Adipocyte (in vitro differentiated cells): ENCODE measurements at regions not wholly inside any gene's neighbourhood (a gene's known extent, or its start where the extent isn't known, plus 50 kb on each side); places are given as distances from the start of the nearest gene placed in this dataset.

Experiments
- DNase-seq: peaks from one replicate; pipeline ENCODE4 v3.0.0-alpha.2; 2015; ENCODE audit warnings: low read depth
- H3K27me3 ChIP-seq: replicated peaks from 2 replicates; pipeline ENCODE4 v1.7.0; 2013; ENCODE audit warnings: mild to moderate bottlenecking, low read length, moderate library complexity; ENCODE audit not compliant: control insufficient read depth, insufficient read depth
- H3K36me3 ChIP-seq: 2 replicates; pipeline ENCODE4 v1.7.0; 2013; ENCODE audit warnings: low read length, mild to moderate bottlenecking, moderate library complexity; ENCODE audit not compliant: control insufficient read depth, insufficient read depth, severe bottlenecking
- H3K4me1 ChIP-seq: 2 replicates; pipeline ENCODE4 v1.7.0; 2013; ENCODE audit warnings: mild to moderate bottlenecking, low read length, moderate library complexity; ENCODE audit not compliant: control insufficient read depth, insufficient read depth
- H3K4me3 ChIP-seq: 2 replicates; pipeline ENCODE4 v1.7.0; 2013; ENCODE audit warnings: mild to moderate bottlenecking, low read length, moderate library complexity
- H3K9ac ChIP-seq: 2 replicates; pipeline ENCODE4 v1.7.0; 2013; ENCODE audit warnings: mild to moderate bottlenecking, low read length, moderate library complexity
- H3K9me3 ChIP-seq: 2 replicates; pipeline ENCODE4 v1.7.0; 2013; ENCODE audit warnings: mild to moderate bottlenecking, low read length, moderate library complexity; ENCODE audit not compliant: control insufficient read depth

DNA sequence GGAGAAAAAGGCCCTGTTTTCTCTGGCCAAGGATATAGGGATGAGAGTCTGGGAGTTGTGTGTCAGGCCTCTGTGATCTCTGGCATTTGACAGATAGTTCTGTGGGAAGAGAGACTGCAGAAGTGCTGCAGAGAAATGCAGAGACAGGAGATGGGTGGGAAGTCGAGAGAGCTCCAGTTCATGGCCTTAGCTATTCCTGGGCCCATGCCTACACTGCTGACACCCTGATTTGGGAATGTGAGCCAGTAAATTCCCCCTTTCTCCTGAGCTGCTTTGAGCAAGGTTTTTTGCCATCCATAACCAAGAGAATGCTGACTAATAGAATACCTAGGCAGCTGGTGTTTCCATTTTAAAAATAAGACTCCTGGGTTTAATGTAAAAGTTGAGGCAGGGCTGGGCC, 59.3 kb downstream of the EBLN2 start:
- DNase-seq: no peak
- no peaks in the 10 kb centered on the region for H3K4me1 ChIP-seq
- no peak overlapping the region for H3K9ac ChIP-seq
- no peak overlapping the region for H3K4me3 ChIP-seq
- no peaks in the 10 kb centered on the region for H3K36me3 ChIP-seq
- H3K9me3 ChIP-seq: no peaks in the 10 kb centered on the region
- peaks cover 2% of the 10 kb centered on the region for H3K27me3 ChIP-seq

DNA sequence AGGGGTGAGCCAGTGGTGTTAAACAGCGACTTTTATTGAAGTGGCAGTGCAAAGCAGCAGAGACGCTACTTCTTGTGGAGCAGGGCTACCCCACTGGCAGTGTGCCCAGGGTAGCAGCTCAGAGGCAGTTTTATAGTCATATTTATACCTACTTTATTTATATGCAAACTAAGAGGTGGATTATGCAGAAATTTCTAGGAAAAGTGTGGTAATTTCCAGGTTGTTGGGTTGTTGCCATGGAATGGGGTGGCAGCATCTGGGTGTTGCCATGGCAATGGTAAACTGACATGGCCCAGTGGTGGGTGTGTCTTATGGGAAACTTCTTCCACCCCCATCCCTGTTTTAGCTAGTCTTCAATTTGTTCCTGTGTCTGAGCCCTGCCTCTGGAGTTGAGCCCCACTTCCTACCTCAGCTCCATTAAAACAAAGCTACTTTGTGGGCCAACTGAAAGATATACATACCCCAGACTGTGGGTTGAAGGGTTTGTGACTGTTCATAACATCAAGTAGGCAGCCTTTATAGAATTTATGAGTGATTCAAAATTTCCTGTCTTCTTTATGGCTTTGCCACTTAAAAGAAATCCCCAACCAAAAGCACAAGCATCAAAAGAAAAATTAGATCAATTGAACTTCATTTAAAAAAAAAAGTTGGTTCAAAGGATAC, 60.3 kb downstream of the EBLN2 start:
- DNase-seq: no peak
- Histone ChIP-seq H3K27me3 (peaks cover 4% of the 10 kb centered on the region), H3K9ac (no peak overlapping the region), H3K36me3 (no peaks in the 10 kb centered on the region), H3K4me3 (no peak overlapping the region), H3K4me1 (no peaks in the 10 kb centered on the region), H3K9me3 (no peaks in the 10 kb centered on the region)

DNA sequence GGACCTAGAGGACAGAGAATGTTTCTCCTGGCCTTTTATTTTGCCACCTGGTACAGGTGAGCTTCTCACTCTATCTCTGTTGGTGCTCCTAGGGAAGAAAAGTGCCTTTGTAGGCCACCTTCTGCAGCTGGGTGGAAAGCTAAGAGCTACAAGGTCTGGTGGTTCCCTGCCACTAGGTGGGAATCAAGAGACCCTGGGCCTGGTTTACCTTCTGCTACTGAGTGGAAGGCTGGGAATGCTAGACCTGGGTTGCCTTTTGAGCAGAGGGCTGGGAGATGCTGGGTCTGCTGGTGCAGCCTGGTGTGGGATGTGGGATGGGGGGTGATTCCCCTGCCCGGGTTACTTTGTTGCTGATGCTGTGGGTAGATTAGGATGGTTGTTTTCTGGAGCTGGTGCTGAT, 72.6 kb downstream of the EBLN2 start:
- H3K4me3 ChIP-seq: no peak overlapping the region
- H3K36me3 ChIP-seq: no peaks in the 10 kb centered on the region
- H3K9ac ChIP-seq: no peak overlapping the region
- H3K9me3 ChIP-seq: peaks cover 27% of the 10 kb centered on the region
- H3K4me1 ChIP-seq: no peaks in the 10 kb centered on the region
- no peak for DNase-seq
- peaks cover 16% of the 10 kb centered on the region for H3K27me3 ChIP-seq

DNA sequence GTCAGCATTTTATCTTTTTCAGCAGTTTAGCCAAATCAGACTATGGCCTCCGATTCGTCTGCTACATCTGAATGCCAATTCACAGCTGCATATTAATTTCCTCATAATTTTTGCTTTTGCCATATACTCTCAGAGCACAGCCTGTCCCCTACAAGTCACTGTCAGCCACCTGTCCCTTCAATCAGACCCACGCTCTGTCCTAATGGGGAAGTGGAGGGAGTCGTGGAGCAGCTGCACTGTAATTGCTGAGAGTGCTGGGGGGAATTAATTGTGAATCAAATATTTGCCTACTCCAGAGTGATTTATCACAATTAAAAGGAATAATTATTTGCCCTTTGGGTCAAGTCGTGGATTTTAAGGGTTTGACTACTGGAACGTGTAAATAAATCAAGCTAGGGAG, 75.5 kb downstream of the EBLN2 start:
- no peak for DNase-seq
- H3K27me3 ChIP-seq: peaks cover 16% of the 10 kb centered on the region

DNA sequence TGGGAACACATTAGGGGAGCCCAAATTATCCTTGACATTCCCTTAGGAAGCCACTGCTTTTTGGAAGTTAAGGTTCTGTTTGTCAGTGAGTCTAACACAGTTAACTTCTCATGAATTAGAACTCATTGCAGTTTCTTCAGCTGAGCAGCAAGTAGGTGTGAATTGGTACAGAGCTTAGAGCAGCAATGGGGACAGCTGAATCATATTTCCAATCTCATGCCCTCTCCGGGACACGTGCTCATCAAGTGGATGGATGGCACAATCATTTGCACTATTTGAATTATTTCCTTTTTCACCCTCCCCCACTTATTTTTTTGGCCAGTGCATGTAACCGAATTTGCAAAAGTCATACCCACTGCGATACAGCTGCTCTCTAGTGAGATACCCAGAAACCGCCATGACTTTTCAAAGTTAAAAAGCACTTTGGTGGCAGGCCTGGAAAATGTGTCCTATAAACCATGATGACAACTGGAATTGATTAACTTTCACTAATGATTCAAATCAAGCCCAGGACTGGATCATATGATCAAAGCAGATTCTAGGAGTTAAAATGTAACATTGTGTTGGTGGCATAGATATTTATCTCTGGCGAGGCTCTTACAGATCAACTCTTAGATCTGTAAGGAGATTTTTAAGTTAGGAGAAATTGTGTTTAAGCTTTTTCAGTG, 76.4 kb downstream of the EBLN2 start:
- Histone ChIP-seq H3K4me1 (peaks cover 19% of the 10 kb centered on the region), H3K9ac (no peak overlapping the region), H3K27me3 (peaks cover 16% of the 10 kb centered on the region), H3K36me3 (no peaks in the 10 kb centered on the region), H3K4me3 (no peak overlapping the region), H3K9me3 (peaks cover 14% of the 10 kb centered on the region)
- no peak for DNase-seq

More for the DNA sequence above, 75.5 kb downstream of the EBLN2 start:
- peaks cover 17% of the 10 kb centered on the region for H3K4me1 ChIP-seq
- no peaks in the 10 kb centered on the region for H3K36me3 ChIP-seq
- H3K4me3 ChIP-seq: no peak overlapping the region
- peaks cover 23% of the 10 kb centered on the region for H3K9me3 ChIP-seq
- no peak overlapping the region for H3K9ac ChIP-seq

DNA sequence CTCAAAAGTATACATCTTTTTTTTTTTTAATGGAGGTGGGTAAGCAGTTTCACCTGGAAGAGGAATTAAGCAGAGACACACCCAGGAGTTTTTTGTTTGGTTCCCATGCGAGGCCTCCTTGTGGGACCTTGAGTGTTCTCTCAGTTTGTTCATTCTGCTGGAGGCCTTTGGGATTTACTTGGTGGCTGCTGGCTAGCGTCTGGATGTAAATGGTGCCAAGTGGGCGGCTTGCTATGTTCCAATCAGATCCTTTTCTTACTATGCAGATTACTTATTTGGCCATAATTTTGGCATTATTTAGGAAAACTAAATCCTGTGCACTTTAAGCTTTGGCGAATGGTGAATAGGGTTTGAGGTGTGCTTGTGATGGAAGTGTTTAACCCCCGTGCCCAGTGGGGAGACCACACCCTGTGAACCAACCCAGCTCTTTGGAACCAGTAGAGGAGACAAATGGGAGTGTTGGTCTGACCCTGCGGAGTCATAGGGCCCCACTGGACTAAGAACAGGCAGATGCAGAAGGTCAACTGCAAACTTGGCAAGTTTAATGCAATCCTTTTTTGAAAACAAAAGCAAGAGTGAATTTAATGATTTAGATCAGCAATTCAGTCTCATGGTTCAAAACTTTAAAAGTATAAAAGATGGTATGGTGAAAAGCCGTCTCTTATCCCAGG, 79.4 kb downstream of the EBLN2 start:
- Histone ChIP-seq H3K4me3 (peak overlapping the region; percentile 33), H3K4me1 (peaks cover 30% of the 10 kb centered on the region), H3K36me3 (no peaks in the 10 kb centered on the region), H3K27me3 (peaks cover 7% of the 10 kb centered on the region), H3K9ac (no peak overlapping the region), H3K9me3 (peaks cover 3% of the 10 kb centered on the region)
- no peak for DNase-seq

DNA sequence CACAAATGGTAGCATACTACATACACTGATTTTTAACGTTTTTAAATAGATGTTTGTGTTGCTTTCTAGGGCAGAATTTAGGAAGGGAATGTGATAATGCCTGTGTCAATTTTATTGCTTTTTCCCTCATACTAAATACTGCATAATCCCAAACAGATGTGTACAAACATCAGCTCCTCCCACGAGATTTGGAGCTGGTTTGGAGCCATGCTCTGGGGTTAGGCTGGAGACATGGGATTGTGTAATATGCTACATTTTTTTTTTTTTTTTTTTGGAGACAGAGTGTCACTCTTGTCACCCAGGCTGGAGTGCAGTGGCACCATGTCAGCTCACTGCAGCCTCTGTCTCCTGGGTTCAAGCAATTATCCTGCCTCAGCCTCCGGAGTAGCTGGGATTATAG, 80.1 kb downstream of the EBLN2 start:
- peaks cover 30% of the 10 kb centered on the region for H3K4me1 ChIP-seq
- peak overlapping the region; percentile 33 for H3K4me3 ChIP-seq
- peak; percentile 60 for DNase-seq
- H3K9ac ChIP-seq: no peak overlapping the region
- H3K36me3 ChIP-seq: no peaks in the 10 kb centered on the region
- peaks cover 3% of the 10 kb centered on the region for H3K27me3 ChIP-seq
- H3K9me3 ChIP-seq: peaks cover 3% of the 10 kb centered on the region

DNA sequence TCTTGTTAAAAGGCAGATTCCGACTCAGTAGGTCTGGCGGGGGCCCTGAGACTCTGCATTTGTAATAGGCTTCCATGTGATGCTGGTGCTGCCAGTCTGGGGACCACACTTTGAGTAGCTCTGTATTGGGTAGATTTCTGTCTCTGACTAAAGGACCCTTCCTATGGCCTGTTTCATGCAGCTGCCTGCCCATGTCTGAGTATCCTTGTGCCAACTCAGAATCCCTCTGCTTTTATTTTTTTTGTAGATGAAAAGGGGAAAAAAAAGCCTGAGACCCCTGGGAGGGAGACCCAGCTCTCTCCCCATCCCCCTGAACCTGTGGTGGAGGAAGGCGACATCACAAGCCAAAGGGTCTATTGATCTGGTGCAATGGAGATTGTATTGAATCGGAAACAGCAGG, 81.9 kb downstream of the EBLN2 start:
- no peak overlapping the region for H3K9ac ChIP-seq
- H3K4me1 ChIP-seq: peaks cover 34% of the 10 kb centered on the region
- H3K4me3 ChIP-seq: no peak overlapping the region
- H3K9me3 ChIP-seq: peaks cover 3% of the 10 kb centered on the region
- no peak for DNase-seq
- H3K36me3 ChIP-seq: no peaks in the 10 kb centered on the region
- no peaks in the 10 kb centered on the region for H3K27me3 ChIP-seq

DNA sequence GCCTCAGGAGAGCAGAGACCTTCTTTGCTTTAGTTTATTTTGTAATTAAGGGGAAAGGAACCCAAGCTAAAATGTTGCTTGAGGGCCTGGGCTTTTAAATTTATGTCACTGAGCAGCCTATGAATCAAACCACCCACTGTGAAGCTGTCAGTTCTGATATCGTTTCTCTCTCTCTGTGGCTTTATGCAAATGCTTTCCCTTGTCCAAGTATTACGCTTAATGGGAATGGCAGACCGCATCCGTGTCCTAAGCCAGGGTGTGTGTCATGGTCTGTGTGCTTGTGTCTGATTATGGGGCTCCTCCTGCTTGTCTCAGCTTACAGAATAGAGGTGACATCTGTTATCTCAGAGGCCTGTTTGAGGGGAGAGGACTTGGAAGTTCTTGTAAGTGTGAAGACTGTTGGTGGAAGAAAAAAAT, 82.4 kb downstream of the EBLN2 start:
- H3K9ac ChIP-seq: no peak overlapping the region
- no peak overlapping the region for H3K4me3 ChIP-seq
- H3K4me1 ChIP-seq: peaks cover 39% of the 10 kb centered on the region
- H3K36me3 ChIP-seq: no peaks in the 10 kb centered on the region
- DNase-seq: peak; percentile 58
- H3K9me3 ChIP-seq: peaks cover 3% of the 10 kb centered on the region
- H3K27me3 ChIP-seq: no peaks in the 10 kb centered on the region

DNA sequence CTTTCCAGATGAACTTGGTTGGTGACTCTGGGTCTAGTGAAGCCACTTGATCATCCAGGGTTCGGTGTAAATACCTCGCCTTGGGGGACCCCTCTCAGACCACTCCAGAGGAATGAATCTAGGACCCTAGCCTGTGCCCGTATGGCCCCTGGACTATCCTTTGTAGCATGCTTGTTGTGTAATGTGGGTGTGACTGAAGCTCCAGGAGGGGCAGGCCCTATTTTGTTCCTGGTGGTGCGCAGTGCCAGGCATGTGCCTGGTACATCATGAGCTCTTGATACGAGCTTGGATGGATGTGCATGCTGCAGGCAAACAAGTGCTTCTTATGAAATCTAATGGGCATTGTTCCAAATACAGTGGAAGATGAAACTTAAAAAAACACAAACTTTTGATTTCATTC, 82.8 kb downstream of the EBLN2 start:
- no peak overlapping the region for H3K9ac ChIP-seq
- peaks cover 3% of the 10 kb centered on the region for H3K9me3 ChIP-seq
- peak; percentile 44 for DNase-seq
- H3K4me1 ChIP-seq: peaks cover 42% of the 10 kb centered on the region
- no peaks in the 10 kb centered on the region for H3K27me3 ChIP-seq
- H3K36me3 ChIP-seq: no peaks in the 10 kb centered on the region
- H3K4me3 ChIP-seq: no peak overlapping the region

DNA sequence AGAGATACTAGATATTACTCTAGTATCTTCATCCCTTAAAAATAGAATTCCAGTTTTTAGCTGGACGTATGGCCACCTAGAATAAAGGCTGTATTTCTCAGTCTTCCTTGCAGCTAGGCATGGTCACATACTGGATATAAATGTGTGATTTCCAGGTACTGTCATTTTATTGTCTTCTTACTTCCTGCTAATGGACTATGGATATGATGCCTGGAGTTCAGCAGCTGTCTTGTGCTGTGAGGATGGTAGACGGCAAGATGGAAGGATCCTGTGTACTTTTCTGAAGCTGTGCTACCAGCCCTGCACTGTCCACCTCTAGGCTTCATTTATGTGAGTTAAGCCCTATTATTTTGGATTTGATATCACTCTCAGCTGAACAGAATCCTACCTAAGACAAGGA, 83.4 kb downstream of the EBLN2 start:
- DNase-seq: no peak

More for the DNA sequence above, 83.4 kb downstream of the EBLN2 start:
- H3K27me3 ChIP-seq: no peaks in the 10 kb centered on the region
- no peak overlapping the region for H3K4me3 ChIP-seq
- H3K9ac ChIP-seq: no peak overlapping the region
- peaks cover 42% of the 10 kb centered on the region for H3K4me1 ChIP-seq
- H3K36me3 ChIP-seq: no peaks in the 10 kb centered on the region
- H3K9me3 ChIP-seq: peaks cover 3% of the 10 kb centered on the region
